ENCODE measurements at regions not wholly inside any gene's neighbourhood (a gene's known extent, or its start where the extent isn't known, plus 50 kb on each side); places are given as distances from the start of the nearest gene placed in this dataset.
"Not testable (repeated sequence)": the region's sequence is repeated elsewhere in the genome, so short reads cannot be mapped to it uniquely, and the experiment has no call there.

GRCh38 chr10:8830048-8830447 is 775.6 kb downstream of the GATA3 start:
- no peak for DNase-seq

- no peak for DNase-seq
Measured at GRCh38 chr10:8830876-8831275, 776.4 kb downstream of the GATA3 start.

GRCh38 chr10:8835453-8836167 is 781.1 kb downstream of the GATA3 start:
- no peak for DNase-seq

- DNase-seq, result no peak
Measured at GRCh38 chr10:8840356-8840755, 785.9 kb downstream of the GATA3 start.

- DNase-seq, result no peak
Measured at GRCh38 chr10:8844141-8844540, 789.7 kb downstream of the GATA3 start.

GRCh38 chr10:8852546-8852945 is 798.1 kb downstream of the GATA3 start:
- DNase-seq, result no peak

GRCh38 chr10:8853048-8853447 is 798.6 kb downstream of the GATA3 start:
- no peak for DNase-seq

GRCh38 chr10:8868924-8869323 is 814.4 kb downstream of the GATA3 start:
- DNase-seq, result not testable (repeated sequence)

- DNase-seq, result no peak
Measured at GRCh38 chr10:8873310-8873709, 818.8 kb downstream of the GATA3 start.

GRCh38 chr10:8874268-8874667 is 819.8 kb downstream of the GATA3 start:
- DNase-seq, result no peak

GRCh38 chr10:8874972-8875371 is 820.5 kb downstream of the GATA3 start:
- no peak for DNase-seq

- DNase-seq, result no peak
Measured at GRCh38 chr10:8876171-8876570, 821.7 kb downstream of the GATA3 start.

- no peak for DNase-seq
Measured at GRCh38 chr10:8889538-8889937, 835.0 kb downstream of the GATA3 start.

GRCh38 chr10:8893102-8893501 is 838.6 kb downstream of the GATA3 start:
- DNase-seq, result no peak

- DNase-seq, result no peak
Measured at GRCh38 chr10:8894148-8894547, 839.7 kb downstream of the GATA3 start.

- no peak for DNase-seq
Measured at GRCh38 chr10:8897769-8898168, 843.3 kb downstream of the GATA3 start.

GRCh38 chr10:8898745-8899330 is 844.4 kb downstream of the GATA3 start:
- no peak for DNase-seq

- no peak for DNase-seq
Measured at GRCh38 chr10:8902926-8903325, 848.4 kb downstream of the GATA3 start.

GRCh38 chr10:8908013-8908412 is 853.5 kb downstream of the GATA3 start:
- DNase-seq, result no peak

GRCh38 chr10:8910314-8910713 is 855.8 kb downstream of the GATA3 start:
- no peak for DNase-seq

- DNase-seq, result no peak
Measured at GRCh38 chr10:8911032-8911431, 856.5 kb downstream of the GATA3 start.

- DNase-seq, result no peak
Measured at GRCh38 chr10:8912108-8912507, 857.6 kb downstream of the GATA3 start.

- DNase-seq, result no peak
Measured at GRCh38 chr10:8913720-8914119, 859.2 kb downstream of the GATA3 start.

- DNase-seq, result no peak
Measured at GRCh38 chr10:8919280-8919679, 864.8 kb downstream of the GATA3 start.

GRCh38 chr10:8921568-8921967 is 867.1 kb downstream of the GATA3 start:
- DNase-seq, result no peak

Measured in KG1 (cell line).